ENCODE measurements at regions not wholly inside any gene's neighbourhood (a gene's known extent, or its start where the extent isn't known, plus 50 kb on each side); places are given as distances from the start of the nearest gene placed in this dataset.

DNA sequence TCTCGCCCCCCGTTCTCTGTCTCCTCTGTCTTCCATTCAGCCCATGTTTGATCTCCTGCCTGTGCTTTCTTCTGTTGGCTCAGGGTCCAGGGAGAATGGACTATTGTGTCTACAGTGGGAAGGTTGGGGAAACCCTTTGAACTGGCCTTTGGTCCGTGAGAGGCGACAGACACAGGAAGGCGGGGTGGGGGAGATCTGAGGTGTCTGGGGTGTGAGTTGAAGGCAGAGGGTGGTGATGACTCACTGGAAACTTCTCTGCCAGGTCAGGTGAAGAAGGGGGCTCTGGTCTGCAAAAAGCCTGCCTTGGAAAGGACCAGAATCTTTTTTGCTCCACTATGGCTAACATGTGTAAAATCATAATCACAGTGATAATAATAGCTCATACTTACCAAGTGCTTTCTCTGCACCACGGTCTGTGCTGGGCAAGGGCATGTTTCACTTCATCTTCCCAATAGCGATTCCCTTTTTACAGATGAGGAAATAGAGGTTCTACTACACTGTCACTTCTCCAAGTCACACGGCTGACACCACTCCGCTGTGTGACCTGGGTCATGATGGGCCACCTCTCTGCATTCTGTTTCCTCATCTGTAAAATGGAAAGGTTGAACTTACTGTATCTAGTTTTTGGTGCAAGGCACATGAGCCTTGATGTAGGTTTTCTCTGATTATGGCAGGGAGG, 99.8 kb upstream of the ALX4 start (continued):
- TF ChIP-seq, protein P1, sequence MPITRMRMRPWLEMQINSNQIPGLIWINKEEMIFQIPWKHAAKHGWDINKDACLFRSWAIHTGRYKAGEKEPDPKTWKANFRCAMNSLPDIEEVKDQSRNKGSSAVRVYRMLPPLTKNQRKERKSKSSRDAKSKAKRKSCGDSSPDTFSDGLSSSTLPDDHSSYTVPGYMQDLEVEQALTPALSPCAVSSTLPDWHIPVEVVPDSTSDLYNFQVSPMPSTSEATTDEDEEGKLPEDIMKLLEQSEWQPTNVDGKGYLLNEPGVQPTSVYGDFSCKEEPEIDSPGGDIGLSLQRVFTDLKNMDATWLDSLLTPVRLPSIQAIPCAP (CRISPR knock-in tag; IDR thresholded peaks at IDR 0.05; ENCODE audit: low read depth), result no peak
- TF ChIP-seq ZNF441 (CRISPR knock-in tag; IDR thresholded peaks at IDR 0.05; ENCODE audit: borderline replicate concordance) (no peak), HOXD1 (CRISPR knock-in tag; IDR thresholded peaks at IDR 0.05) (no peak), ZBTB43 (CRISPR knock-in tag; conservative IDR thresholded peaks at IDR 0.05) (no peak), SOX5 (CRISPR knock-in tag; IDR thresholded peaks at IDR 0.05; ENCODE audit: borderline replicate concordance) (0 out of 2 replicates have a peak, but pooled peaks have one; percentile 32), SOX6 (IDR thresholded peaks at IDR 0.05) (no peak), SOX6 (CRISPR knock-in tag; IDR thresholded peaks at IDR 0.05) (0 out of 2 replicates have a peak, but pooled peaks have one; percentile 27), ETV5 (CRISPR knock-in tag; IDR thresholded peaks at IDR 0.05; ENCODE audit: borderline replicate concordance) (no peak), SOX13 (IDR thresholded peaks at IDR 0.05) (no peak), SOX13 (CRISPR knock-in tag; conservative IDR thresholded peaks at IDR 0.05 in 1 of 2, IDR thresholded peaks at IDR 0.05 in 1 of 2) (0 out of 4 replicates have a peak, but pooled peaks of 1 of the 2 experiments have one; percentile 12), ZMYM3 (CRISPR knock-in tag; IDR thresholded peaks at IDR 0.05) (no peak)

DNA sequence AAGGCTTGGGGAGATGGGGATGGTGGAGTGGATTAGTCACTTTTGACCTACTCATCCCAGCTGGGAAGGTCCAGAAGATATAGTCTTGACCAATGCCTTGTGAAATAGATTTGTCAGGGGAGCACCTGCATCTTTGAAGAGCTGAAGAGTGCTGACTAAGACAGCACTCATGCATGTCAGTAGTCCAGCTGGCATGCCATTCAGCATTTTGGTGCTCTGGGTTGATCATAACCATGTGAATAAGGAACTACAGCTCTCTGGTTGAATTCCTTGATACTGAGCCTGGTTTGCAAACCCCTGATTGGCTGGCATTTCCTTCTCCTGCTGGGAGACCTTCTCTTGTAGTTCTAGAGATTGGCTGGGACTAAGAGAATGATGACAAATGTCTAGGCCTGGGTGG, 106.8 kb upstream of the ALX4 start:
- Histone ChIP-seq H4K20me1 (ENCODE audit: insufficient read depth, low read length) (no peaks in the 10 kb centered on the region), H2AFZ (ENCODE audit: low read length) (no peak overlapping the region), H3K27me3 (ENCODE audit: control insufficient read depth in 1 of 2, insufficient read depth in 2 of 2, low read length in 2 of 2) (peaks cover 1 to 7% of the 10 kb centered on the region in 2 experiments; a peak in 1 of 5 replicates), H3K9ac (ENCODE audit: insufficient read depth, low read depth, low read length) (no peak overlapping the region), H3K4me2 (ENCODE audit: low read depth, low read length) (no peak overlapping the region), H3K9me3 (ENCODE audit: low read length) (no peaks in the 10 kb centered on the region), H3K36me3 (replicated peaks in 1 of 2; ENCODE audit: control insufficient read depth in 1 of 2, insufficient read depth in 2 of 2, low read length in 2 of 2) (no peaks in the 10 kb centered on the region), H3K79me2 (ENCODE audit: insufficient read depth, low read length) (no peaks in the 10 kb centered on the region), H3K27ac (ENCODE audit: extremely low read length, insufficient read depth, low read length) (no peak overlapping the region), H3K4me1 (ENCODE audit: insufficient read depth, low read length) (no peaks in the 10 kb centered on the region), H3K4me3 (replicated peaks in 1 of 3; ENCODE audit: insufficient read depth in 1 of 3, low read depth in 2 of 3, low read length in 3 of 3) (no peak overlapping the region)
- ATAC-seq (no peak), FAIRE-seq (no peak), DNase-seq (ENCODE audit: low spot score) (no peak)
- intact Hi-C loops (cut with micrococcal nuclease; ENCODE audit: unreplicated experiment) (no loop called here), in situ Hi-C loops (cut with HindIII; ENCODE audit: extremely low pct_ligation_motif_present, low pct_unique_long_range_greater_than_20kb) (loop anchor here (25.0 kb wide), 1 partner anchor 104 kb away; the partner anchor contains the start of gene ALX4)
- ChIA-PET POLR2A (no interaction called here), CTCF (ENCODE audit: low intra/inter-chr PET ratio, low total read pairs) (no interaction called here)
- no TSS peak for BruUV-seq (replicated peaks)
- TF ChIP-seq MBNL3 (CRISPR knock-in tag; conservative IDR thresholded peaks at IDR 0.05) (no peak), ZNF331 (CRISPR knock-in tag; IDR thresholded peaks at IDR 0.05) (no peak), NR2F2 (IDR thresholded peaks at IDR 0.05; ENCODE audit: borderline replicate concordance, low read depth) (no peak), TP53 (CRISPR knock-in tag; conservative IDR thresholded peaks at IDR 0.05) (no peak), CBX1 (IDR thresholded peaks at IDR 0.05; ENCODE audit: low read depth) (no peak), HNF1B (CRISPR knock-in tag; IDR thresholded peaks at IDR 0.05) (no peak), ZNF891 (CRISPR knock-in tag; IDR thresholded peaks at IDR 0.05) (no peak), MXD1 (CRISPR knock-in tag; IDR thresholded peaks at IDR 0.05) (no peak), GLI4 (CRISPR knock-in tag; IDR thresholded peaks at IDR 0.05; ENCODE audit: borderline replicate concordance) (no peak), TBX2 (CRISPR knock-in tag; IDR thresholded peaks at IDR 0.05; ENCODE audit: borderline replicate concordance) (no peak), ZNF577 (CRISPR knock-in tag; IDR thresholded peaks at IDR 0.05; ENCODE audit: borderline replicate concordance, low read depth) (no peak)
